ENCODE measurements at regions not wholly inside any gene's neighbourhood (a gene's known extent, or its start where the extent isn't known, plus 50 kb on each side); places are given as distances from the start of the nearest gene placed in this dataset. TPM values are rescaled to one million over a fixed set of nuclear protein-coding genes. Genes with fewer than 3 reads are reported as not detected.

GRCh38 chr3:192077795-192078497 lies 617.0 kb downstream of the PYDC2 start:
- intact Hi-C loops (cut with DNase I), result no loop called here
- Histone ChIP-seq H3K4me1 (peaks cover 2 to 4% of the 10 kb centered on the region in 2 donors), H3K27ac (no peak overlapping the region), H3K36me3 (no peaks in the 10 kb centered on the region), H3K9me3 (no peaks in the 10 kb centered on the region), H3K27me3 (no peaks in the 10 kb centered on the region), H3K4me3 (replicated peaks in 1 of 3) (no peak overlapping the region)
- DNase-seq, result no peak
- WGBS, 2 donors, result 60 to 69% methylated on average over 5 of the region's 5 CpGs
- TF ChIP-seq POLR2A (IDR thresholded peaks at IDR 0.05), result no peak
- TF ChIP-seq, protein P1, sequence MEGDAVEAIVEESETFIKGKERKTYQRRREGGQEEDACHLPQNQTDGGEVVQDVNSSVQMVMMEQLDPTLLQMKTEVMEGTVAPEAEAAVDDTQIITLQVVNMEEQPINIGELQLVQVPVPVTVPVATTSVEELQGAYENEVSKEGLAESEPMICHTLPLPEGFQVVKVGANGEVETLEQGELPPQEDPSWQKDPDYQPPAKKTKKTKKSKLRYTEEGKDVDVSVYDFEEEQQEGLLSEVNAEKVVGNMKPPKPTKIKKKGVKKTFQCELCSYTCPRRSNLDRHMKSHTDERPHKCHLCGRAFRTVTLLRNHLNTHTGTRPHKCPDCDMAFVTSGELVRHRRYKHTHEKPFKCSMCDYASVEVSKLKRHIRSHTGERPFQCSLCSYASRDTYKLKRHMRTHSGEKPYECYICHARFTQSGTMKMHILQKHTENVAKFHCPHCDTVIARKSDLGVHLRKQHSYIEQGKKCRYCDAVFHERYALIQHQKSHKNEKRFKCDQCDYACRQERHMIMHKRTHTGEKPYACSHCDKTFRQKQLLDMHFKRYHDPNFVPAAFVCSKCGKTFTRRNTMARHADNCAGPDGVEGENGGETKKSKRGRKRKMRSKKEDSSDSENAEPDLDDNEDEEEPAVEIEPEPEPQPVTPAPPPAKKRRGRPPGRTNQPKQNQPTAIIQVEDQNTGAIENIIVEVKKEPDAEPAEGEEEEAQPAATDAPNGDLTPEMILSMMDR (IDR thresholded peaks at IDR 0.05), result no peak

DNA sequence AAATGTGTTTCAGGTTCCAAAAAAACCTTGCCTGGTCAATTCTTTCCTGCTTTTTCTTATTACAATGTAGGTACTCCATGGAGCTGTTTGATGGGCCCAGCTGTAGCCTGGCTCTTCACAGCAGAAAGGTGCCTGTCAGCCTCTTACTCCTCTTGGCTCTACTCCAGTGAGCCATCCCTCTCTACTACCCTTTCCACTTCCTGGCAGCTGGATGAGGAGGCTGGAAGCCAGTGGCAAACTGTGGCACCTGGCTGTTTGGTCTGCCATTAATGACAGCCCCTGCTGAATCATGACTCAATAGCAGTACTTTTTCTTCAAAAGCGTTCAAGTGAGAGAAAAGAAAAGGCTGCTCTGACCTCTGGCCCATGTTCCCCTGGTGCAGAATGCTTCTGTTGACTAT lies 618.1 kb downstream of the PYDC2 start:
- H3K4me3 ChIP-seq (replicated peaks in 1 of 3), result no peak overlapping the region
- intact Hi-C loops (cut with DNase I), result no loop called here
- H3K36me3 ChIP-seq, result no peaks in the 10 kb centered on the region
- H3K4me1 ChIP-seq, result peaks cover 4% of the 10 kb centered on the region in 2 donors
- no peaks in the 10 kb centered on the region for H3K27me3 ChIP-seq
- H3K9me3 ChIP-seq, result no peaks in the 10 kb centered on the region
- peak overlapping the region in 1 of 3 donors; percentile 21 for H3K27ac ChIP-seq
- DNase-seq, result no peak
- no peak for TF ChIP-seq POLR2A (IDR thresholded peaks at IDR 0.05)
- TF ChIP-seq, protein P1 (IDR thresholded peaks at IDR 0.05), result no peak
- WGBS, 2 donors, result 86 to 92% methylated on average over 1 of the region's 1 CpG

DNA sequence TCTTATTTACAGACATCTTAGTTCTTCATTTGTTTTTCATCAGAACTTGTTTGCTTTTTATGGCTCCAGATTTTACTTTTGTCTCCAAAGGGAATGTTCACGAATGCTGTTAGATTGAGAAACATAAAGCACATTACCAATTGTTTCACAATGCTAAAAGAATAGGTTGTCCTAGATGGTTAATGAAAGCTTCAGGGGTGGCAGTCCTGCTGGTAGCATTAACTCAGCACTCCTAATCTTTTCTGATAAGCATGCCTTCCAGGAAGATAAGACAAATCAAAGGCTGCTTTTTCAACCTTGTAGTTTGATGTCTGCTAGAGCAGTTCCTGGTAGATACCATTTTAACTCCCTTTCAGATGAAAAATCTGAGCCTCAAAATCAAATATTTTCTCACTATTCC lies 619.4 kb downstream of the PYDC2 start:
- DNase-seq, result no peak
- WGBS, 2 donors, result 74 to 90% methylated on average over 1 of the region's 1 CpG
- H3K4me3 ChIP-seq (replicated peaks in 1 of 3), result no peak overlapping the region
- H3K9me3 ChIP-seq, result no peaks in the 10 kb centered on the region
- no peak for TF ChIP-seq POLR2A (IDR thresholded peaks at IDR 0.05)
- TF ChIP-seq, protein P1 (IDR thresholded peaks at IDR 0.05), result no peak
- intact Hi-C loops (cut with DNase I), result no loop called here
- no peaks in the 10 kb centered on the region for H3K27me3 ChIP-seq
- peaks cover 4% of the 10 kb centered on the region in 2 donors for H3K4me1 ChIP-seq
- no peaks in the 10 kb centered on the region for H3K36me3 ChIP-seq
- H3K27ac ChIP-seq, result no peak overlapping the region

DNA sequence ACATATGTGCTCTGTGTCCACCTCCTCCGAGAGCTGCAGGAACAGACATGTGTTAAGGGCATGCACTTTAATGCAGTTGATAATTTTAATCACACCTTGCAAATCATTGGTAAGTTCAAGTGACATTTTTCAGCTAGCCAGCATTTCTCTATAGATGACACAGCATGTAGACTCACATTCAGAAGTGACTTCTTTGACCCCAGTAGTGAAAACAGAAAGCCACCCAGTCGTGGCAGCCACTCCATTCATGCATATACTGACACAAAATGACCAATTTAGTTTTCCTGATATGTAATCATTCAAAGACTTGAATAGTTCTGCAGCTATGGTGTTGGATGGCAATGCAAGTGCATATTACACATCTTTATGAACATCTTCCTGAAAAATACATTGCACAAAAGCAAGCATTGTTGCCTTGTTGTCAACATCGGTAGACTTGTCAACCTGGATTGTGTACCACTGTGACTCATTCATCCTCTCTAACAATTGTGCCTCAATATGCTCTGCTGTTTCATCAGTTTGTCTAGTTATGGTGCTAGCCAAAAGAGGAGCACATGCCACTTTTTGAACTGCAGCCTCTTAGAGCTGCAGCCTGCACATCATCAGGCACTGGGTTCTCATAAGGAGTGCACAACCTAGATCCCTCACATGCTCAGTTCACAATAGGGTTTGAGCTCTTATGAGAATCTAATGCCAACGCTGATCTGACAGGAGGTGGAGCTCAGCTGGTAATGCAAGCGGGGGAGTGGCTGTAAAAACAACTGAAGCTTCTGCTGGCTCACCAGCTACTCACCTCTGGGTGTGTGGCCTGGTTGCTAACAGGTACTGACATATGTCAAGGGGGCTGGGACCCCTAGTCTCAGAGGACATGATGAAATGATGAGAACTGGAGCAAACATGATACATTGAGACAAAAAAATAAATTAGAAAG lies 622.0 kb downstream of the PYDC2 start:
- peak in 1 of 2 donors; percentile 22 for DNase-seq
- Histone ChIP-seq H3K4me3 (replicated peaks in 1 of 3) (no peak overlapping the region), H3K4me1 (peaks cover 4% of the 10 kb centered on the region in 2 donors), H3K27ac (no peak overlapping the region), H3K27me3 (no peaks in the 10 kb centered on the region), H3K36me3 (no peaks in the 10 kb centered on the region), H3K9me3 (no peaks in the 10 kb centered on the region)
- intact Hi-C loops (cut with DNase I), result no loop called here
- 51 to 56% methylated on average over 5 of the region's 5 CpGs for WGBS, 2 donors
- TF ChIP-seq POLR2A (IDR thresholded peaks at IDR 0.05), result no peak
- TF ChIP-seq, protein P1 (IDR thresholded peaks at IDR 0.05), result no peak

Small RNA genes lying in the stretch of these regions (small RNA-seq; reads per million reads assigned to genes)
- not detected for gene RF00019
